A549 (cell line): ENCODE measurements at regions not wholly inside any gene's neighbourhood (a gene's known extent, or its start where the extent isn't known, plus 50 kb on each side); places are given as distances from the start of the nearest gene placed in this dataset.

Experiments
- ATAC-seq, 2 experiments: fragments of 200-7000 bp in 1 of 2; fragments of >200 bp in 1 of 2; cut with Nextera tagmentation in 1 of 2; cut with Tn5 transposase in 1 of 2; 3 replicates each; pipeline versions ENCODE4 v1.8.0 to v1.9.1; 2018 to 2020; ENCODE audit warnings: mild to moderate bottlenecking in 1 of 2, moderate library complexity in 1 of 2
- CTCF ChIA-PET: fragments of 300-600 bp; sonication (Branson Sonifier 250); formaldehyde crosslinking; extraction: SDS; loops from one replicate; lab custom pipeline; 2021; ENCODE audit warnings: antibody characterized with exemption, inconsistent platforms; lab: Yijun Ruan, JAX
- POLR2A ChIA-PET: fragments of 350-600 bp; formaldehyde crosslinking; extraction: SDS; loops from one replicate; lab custom pipeline; 2021; ENCODE audit warnings: antibody characterized with exemption, inconsistent platforms; lab: Yijun Ruan, JAX
- DNase-seq, 2 experiments: peaks; one replicate each; pipeline versions ENCODE4 v3.0.0 to v3.0.0-alpha.2; 2011 to 2016; ENCODE audit warnings: low read depth in 1 of 2, low spot score in 1 of 2
- FAIRE-seq: peaks from 2 replicates; lab custom pipeline; 2011; peaks lifted over from hg19 to GRCh38; lab: Jason Lieb, UNC
- H3K27ac ChIP-seq, 2 experiments: fragments of >200 bp; sonication (Bioruptor Twin); formaldehyde crosslinking; 3 replicates each; pipeline ENCODE4 v1.5.1; 2016 to 2017
- H3K4me1 ChIP-seq: fragments of >200 bp; sonication (Bioruptor Twin); formaldehyde crosslinking; 3 replicates; pipeline ENCODE4 v1.6.1; 2016
- H3K4me2 ChIP-seq: fragments of >200 bp; sonication (Bioruptor Twin); formaldehyde crosslinking; 3 replicates; pipeline ENCODE4 v1.6.1; 2016
- H3K4me3 ChIP-seq: fragments of >200 bp; sonication (Bioruptor Twin); formaldehyde crosslinking; 3 replicates; pipeline ENCODE4 v1.5.1; 2016
- H3K9me3 ChIP-seq: fragments of >200 bp; sonication (Bioruptor Twin); formaldehyde crosslinking; 3 replicates; pipeline ENCODE4 v1.6.1; 2016
- BHLHE40 ChIP-seq: IDR thresholded peaks from 2 replicates; pipeline ENCODE4 v1.6.1; 2012; ENCODE audit warnings: low read depth, low read length, inconsistent platforms
- CHD2 ChIP-seq: fragments of 150-350 bp; IDR thresholded peaks from 2 replicates; pipeline ENCODE4 v1.6.1; 2014; ENCODE audit warnings: low read length; ENCODE audit not compliant: partially characterized antibody
- CHD4 ChIP-seq: fragments of 200-600 bp; sonication (generic); IDR thresholded peaks from 2 replicates; pipeline ENCODE4 v1.6.1; 2016; ENCODE audit warnings: antibody characterized with exemption, mild to moderate bottlenecking, borderline replicate concordance
- CTCF ChIP-seq: fragments of >200 bp; sonication (Bioruptor Twin); formaldehyde crosslinking; IDR thresholded peaks from 3 replicates; pipeline ENCODE4 v1.5.1; 2016
- ELK1 ChIP-seq: fragments of 150-350 bp; IDR thresholded peaks from 2 replicates; pipeline ENCODE4 v1.6.1; 2014; ENCODE audit warnings: low read depth, mild to moderate bottlenecking, low read length
- GATA3 ChIP-seq: IDR thresholded peaks from 2 replicates; pipeline ENCODE4 v1.6.1; 2012; ENCODE audit warnings: borderline replicate concordance
- HDAC2 ChIP-seq: fragments of 200-600 bp; sonication (generic); IDR thresholded peaks from 2 replicates; pipeline ENCODE4 v1.6.1; 2016
- HES2 ChIP-seq: fragments of >200 bp; sonication (Bioruptor Twin); formaldehyde crosslinking; IDR thresholded peaks from 2 replicates; pipeline ENCODE4 v1.6.1; 2016
- HEYL ChIP-seq: fragments of 250-450 bp; sonication (Bioruptor Pico); IDR thresholded peaks from 2 replicates; pipeline ENCODE4 v1.8.0; 2021; ENCODE audit warnings: mild to moderate bottlenecking, moderate library complexity
- HMGXB4 ChIP-seq: fragments of 250-450 bp; sonication (Bioruptor Pico); IDR thresholded peaks from 2 replicates; pipeline ENCODE4 v1.5.0; 2021; ENCODE audit warnings: mild to moderate bottlenecking, moderate library complexity, borderline replicate concordance
- HOXA7 ChIP-seq: fragments of 250-450 bp; sonication (Bioruptor Pico); IDR thresholded peaks from 2 replicates; pipeline ENCODE4 v1.5.0; 2020; ENCODE audit warnings: mild to moderate bottlenecking, moderate library complexity
- KDM1A ChIP-seq: fragments of 200-600 bp; sonication (generic); IDR thresholded peaks from 2 replicates; pipeline ENCODE4 v1.6.1; 2016; ENCODE audit warnings: low read depth, mild to moderate bottlenecking
- MAFK ChIP-seq: fragments of 450-650 bp; IDR thresholded peaks from 2 replicates; pipeline ENCODE4 v1.6.1; 2014; ENCODE audit not compliant: partially characterized antibody
- MAX ChIP-seq: IDR thresholded peaks from 2 replicates; pipeline ENCODE4 v1.6.1; 2012
- MYC ChIP-seq: IDR thresholded peaks from 2 replicates; pipeline ENCODE4 v1.6.1; 2012; ENCODE audit warnings: mild to moderate bottlenecking, inconsistent platforms, low read length, improper control_type of control experiment, borderline replicate concordance
- NFE2L2 ChIP-seq: fragments of 150-350 bp; conservative IDR thresholded peaks from 2 replicates; pipeline ENCODE4 v1.6.1; 2014; ENCODE audit warnings: low read length
- POLR2AphosphoS2 ChIP-seq: conservative IDR thresholded peaks from 2 replicates; pipeline ENCODE4 v1.6.1; 2012; ENCODE audit warnings: low read length, improper control_type of control experiment, inconsistent platforms
- RAD21 ChIP-seq, 2 experiments: fragments of >200 bp in 1 of 2; sonication (Bioruptor Twin) in 1 of 2; formaldehyde crosslinking in 1 of 2; IDR thresholded peaks in 1 of 2; conservative IDR thresholded peaks in 1 of 2; 2 replicates in 1 of 2; 3 replicates in 1 of 2; pipeline ENCODE4 v1.6.1; 2012 to 2018; ENCODE audit warnings: inconsistent platforms in 1 of 2
- RCOR1 ChIP-seq: fragments of 150-350 bp; IDR thresholded peaks from 2 replicates; pipeline ENCODE4 v1.6.1; 2014; ENCODE audit warnings: antibody characterized with exemption, low read length, low read depth
- REST ChIP-seq: fragments of 200-600 bp; sonication (generic); IDR thresholded peaks from 2 replicates; pipeline ENCODE4 v1.6.1; 2016; ENCODE audit warnings: antibody characterized with exemption, mild to moderate bottlenecking, moderate library complexity
- SREBF2 ChIP-seq: fragments of 450-650 bp; IDR thresholded peaks from 2 replicates; pipeline ENCODE4 v1.6.1; 2014; ENCODE audit warnings: mild to moderate bottlenecking, moderate library complexity
- USF2 ChIP-seq: fragments of 450-650 bp; IDR thresholded peaks from 2 replicates; pipeline ENCODE4 v1.6.1; 2014; ENCODE audit warnings: antibody characterized with exemption
- ZC3H11A ChIP-seq: fragments of 450-650 bp; IDR thresholded peaks from 2 replicates; pipeline ENCODE4 v1.6.1; 2014; ENCODE audit warnings: antibody characterized with exemption, mild to moderate bottlenecking
- WGBS: methylation state at CpG from one replicate; pipeline ENCODE4 v1.1.6; 2017; ENCODE audit errors: missing lambda C conversion rate; 5-methylcytosine and 5-hydroxymethylcytosine counted together

GRCh38 chr11:95674657-95675358 is 114.8 kb downstream of the FAM76B start:
- Histone ChIP-seq H3K4me1 (peaks cover under 1% of the 10 kb centered on the region; the same call in 2 of the 3 replicates), H3K4me2 (no peak overlapping the region), H3K4me3 (no peak overlapping the region), H3K27ac (no peak overlapping the region), H3K9me3 (no peaks in the 10 kb centered on the region)
- FAIRE-seq = no peak
- no peak for TF ChIP-seq RCOR1
- TF ChIP-seq HOXA7 (CRISPR knock-in tag) = no peak
- TF ChIP-seq RAD21 (conservative IDR thresholded peaks at IDR 0.05 in 1 of 2, IDR thresholded peaks at IDR 0.05 in 1 of 2) = no peak
- no peak for TF ChIP-seq GATA3
- no peak for TF ChIP-seq KDM1A
- no peak for TF ChIP-seq HES2
- TF ChIP-seq ZC3H11A = no peak
- ChIA-PET CTCF (no interaction called here), POLR2A (no interaction called here)
- no peak for DNase-seq
- ATAC-seq = no peak
- 38% methylated on average over 4 of the region's 4 CpGs for WGBS

GRCh38 chr11:95671768-95672167 is 117.8 kb downstream of the FAM76B start:
- DNase-seq (no peak), FAIRE-seq (no peak), ATAC-seq (no peak)
- H3K4me3 ChIP-seq = no peak overlapping the region
- WGBS = 34% methylated on average over 2 of the region's 2 CpGs
- H3K4me1 ChIP-seq = no peaks in the 10 kb centered on the region
- no peaks in the 10 kb centered on the region for H3K9me3 ChIP-seq
- TF ChIP-seq REST = no peak
- no peak for TF ChIP-seq CHD4
- TF ChIP-seq HEYL (CRISPR knock-in tag) = no peak
- TF ChIP-seq RCOR1 = no peak
- TF ChIP-seq USF2 = no peak
- no peak for TF ChIP-seq MYC
- no peak for TF ChIP-seq HMGXB4
- TF ChIP-seq MAX = no peak
- TF ChIP-seq CHD2 = no peak
- TF ChIP-seq BHLHE40 = no peak
- no peak for TF ChIP-seq POLR2AphosphoS2
- no peak for TF ChIP-seq SREBF2
- TF ChIP-seq RAD21 (conservative IDR thresholded peaks at IDR 0.05 in 1 of 2, IDR thresholded peaks at IDR 0.05 in 1 of 2) = no peak
- no peak for TF ChIP-seq NFE2L2
- no peak for TF ChIP-seq GATA3
- TF ChIP-seq ELK1 = no peak
- TF ChIP-seq MAFK = no peak
- no peak for TF ChIP-seq CTCF
- no peak for TF ChIP-seq HDAC2
- no peak overlapping the region for H3K4me2 ChIP-seq
- ChIA-PET POLR2A (no interaction called here), CTCF (no interaction called here)
- H3K27ac ChIP-seq = no peak overlapping the region
